GM21423 (cell line): ENCODE measurements at regions not wholly inside any gene's neighbourhood (a gene's known extent, or its start where the extent isn't known, plus 50 kb on each side); places are given as distances from the start of the nearest gene placed in this dataset.

Source experiments
- ATAC-seq: cut with Tn5 transposase; IDR thresholded peaks from one replicate; pipeline ENCODE4 v1.9.1; 2021; ENCODE audit warnings: mild to moderate bottlenecking, moderate library complexity; ENCODE audit not compliant: unreplicated experiment

DNA sequence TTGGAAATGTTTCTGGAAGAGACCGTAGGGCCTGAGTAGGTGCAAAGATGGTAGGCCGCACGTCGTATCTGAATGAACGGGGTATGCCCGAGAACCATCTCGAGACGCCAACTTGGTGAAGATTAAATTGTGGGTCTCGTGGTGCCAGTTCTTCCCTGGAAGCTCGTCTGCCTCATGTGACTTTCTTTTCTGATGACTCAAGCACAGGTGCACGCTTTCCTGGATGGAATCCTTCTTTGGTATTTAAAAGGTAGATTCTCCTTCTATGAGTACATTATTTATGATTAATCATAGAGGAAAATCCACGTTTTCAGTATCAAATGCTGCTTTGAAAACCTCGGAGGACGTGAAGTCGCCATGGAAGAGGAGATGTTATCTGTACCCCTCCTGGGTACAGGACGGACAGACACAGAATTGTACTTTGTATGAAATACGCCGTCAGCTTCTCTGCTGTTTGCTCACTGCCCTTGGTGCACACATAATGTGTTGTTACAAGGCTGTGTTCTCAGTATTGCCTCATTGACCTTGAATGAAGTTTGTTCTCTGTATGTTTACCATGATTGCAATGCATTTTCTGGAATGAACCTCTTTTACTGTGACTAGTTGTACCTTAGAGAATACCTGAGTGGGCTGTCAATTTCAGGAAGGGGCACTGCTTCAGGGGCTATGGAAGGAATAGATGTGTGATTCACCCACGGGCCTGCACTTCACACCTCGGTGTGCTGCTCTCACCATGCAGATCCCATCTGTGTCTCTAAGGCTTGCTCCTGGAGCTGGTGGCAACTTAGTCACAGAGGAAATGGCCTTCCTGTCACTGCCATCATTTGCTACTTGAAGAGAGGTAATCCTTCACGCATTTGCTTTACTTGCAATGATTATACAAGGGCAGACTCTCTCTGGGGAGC lies 137.3 kb upstream of the RTL1 start:
- no peak for ATAC-seq

DNA sequence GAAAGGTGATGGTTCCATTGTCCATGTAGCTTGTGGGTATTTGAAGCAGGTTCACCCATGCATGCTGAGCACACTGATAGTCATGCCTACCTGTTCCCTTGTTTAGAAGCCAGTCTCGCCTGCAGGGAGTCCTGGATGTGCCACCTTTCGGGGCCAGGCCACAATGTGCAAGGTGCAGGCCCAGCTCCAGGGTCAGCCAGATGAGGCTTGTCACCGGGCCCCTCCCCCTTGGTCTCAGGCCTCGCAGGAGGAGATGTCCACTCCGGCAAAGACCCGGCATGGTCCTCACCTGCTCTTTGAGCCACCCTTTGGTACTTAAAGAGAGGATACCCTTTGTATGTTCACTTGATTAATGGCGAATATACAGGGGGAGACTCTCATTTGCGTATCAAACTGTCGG lies 140.4 kb upstream of the RTL1 start:
- ATAC-seq = no peak

DNA sequence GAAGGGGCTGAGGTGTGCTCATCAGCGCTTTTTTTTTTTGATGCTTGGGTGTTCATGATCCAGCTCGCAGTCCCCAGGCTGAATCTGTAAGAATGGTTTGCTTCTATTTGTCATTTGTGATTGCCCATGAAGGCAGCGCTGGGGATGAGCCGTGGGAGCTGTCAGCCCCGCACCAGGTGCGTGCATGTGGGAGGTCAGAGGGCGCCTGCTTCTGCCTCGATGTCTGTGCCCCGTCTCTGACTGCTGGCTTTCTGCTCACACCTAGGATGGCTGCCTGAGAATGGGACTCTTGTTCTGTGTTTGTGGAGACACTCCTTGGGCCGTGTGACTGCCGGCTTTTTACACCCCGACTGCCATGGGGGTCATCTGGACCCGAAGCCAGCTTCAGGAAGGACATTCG lies 141.2 kb upstream of the RTL1 start:
- no peak for ATAC-seq

DNA sequence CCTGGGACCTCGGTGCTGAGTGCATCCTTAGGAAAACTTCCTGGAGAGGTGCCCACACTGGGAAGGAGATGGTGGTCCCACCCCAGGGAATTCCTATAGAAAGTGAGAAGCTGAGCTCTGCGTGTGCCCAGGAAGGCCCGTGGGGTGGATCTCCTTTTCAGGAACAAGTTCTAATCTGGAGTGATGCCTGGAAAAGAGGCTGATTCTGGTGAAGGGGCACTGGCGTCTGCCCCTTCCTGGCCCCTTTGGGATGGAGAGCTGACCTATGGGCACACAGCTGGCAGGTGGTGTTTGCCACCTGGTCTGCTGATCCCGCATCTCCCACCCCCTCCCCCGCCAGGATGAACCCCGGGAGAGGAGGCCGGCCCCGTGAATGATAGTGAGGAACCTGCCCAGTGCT lies 142.0 kb upstream of the RTL1 start:
- ATAC-seq = no peak

DNA sequence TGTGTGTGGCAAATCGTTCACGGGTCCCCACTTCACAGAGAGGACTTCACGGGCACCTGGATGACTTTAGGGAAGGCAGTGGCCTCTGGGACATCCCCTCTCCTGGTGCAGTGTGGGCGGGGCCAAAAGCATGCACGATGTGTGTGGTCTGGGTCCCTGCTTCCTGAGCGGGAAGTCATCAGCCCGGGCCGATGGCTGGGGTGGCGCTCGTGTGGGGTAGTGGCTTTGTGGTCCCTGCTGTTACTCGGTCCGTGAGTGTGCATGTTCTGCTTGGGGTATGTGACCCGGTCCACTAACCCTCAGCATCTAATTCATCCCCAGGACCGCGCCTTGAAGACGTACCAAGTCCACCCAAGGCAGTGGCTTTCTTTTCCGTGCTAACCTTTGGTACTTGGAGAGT lies 142.5 kb upstream of the RTL1 start:
- ATAC-seq = no peak

DNA sequence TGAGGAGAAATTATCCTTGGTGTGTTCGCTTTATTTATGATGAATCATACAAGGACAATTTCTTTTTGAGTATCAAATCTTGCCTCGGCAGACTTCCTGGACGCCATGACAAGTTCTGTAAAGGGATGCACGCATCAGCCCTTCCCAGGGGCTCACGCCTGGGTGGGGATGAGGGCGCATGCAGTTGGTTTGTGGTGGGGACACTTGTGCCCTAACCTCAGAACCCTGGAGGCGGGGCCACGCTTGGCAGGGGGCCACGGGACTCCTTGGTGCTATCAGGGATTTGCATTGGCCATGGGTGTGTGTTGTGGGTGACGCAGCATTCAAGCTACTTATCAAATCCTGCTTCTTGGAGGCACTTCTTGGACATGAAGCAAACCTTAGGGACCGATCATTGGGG lies 143.8 kb upstream of the RTL1 start:
- ATAC-seq = no peak

DNA sequence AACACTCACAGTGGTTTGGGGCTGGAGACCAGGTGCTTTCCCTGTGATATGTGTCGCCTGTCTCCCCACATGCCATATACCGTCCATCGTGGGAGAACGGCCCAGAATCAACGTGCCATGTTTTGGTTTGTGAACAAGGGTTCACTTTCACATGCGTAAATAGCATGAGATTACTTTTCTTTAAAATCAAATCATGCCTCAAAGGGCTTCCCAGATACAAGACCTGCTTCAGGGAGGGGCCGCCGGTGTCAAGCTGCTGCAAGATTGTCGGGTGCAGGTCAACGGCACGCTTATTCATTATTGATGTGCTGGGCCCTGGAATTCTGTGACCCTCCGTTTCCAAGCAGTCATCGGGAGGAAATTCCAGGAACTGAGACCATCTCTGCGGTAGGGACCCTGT lies 145.2 kb upstream of the RTL1 start:
- ATAC-seq = no peak

DNA sequence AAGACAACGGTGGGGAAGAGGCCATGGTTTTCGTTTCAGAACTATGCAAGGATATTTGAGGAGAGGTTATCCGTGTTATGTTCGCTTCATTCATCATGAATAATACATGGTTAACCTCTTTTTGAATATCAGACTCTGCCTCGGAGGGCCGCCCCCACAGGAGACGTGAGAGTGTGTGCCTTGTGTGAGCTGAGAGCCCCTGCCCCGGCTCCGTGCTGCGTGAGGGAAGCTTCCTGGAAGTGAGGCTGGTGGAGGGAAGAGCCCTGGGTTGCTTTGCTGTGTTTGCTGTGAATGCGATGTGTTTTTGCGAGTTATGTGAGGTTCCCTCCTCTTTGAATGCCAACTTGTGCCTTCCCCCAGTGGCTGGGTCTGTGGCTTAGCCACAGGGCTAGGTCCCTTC lies 146.0 kb upstream of the RTL1 start:
- no peak for ATAC-seq

DNA sequence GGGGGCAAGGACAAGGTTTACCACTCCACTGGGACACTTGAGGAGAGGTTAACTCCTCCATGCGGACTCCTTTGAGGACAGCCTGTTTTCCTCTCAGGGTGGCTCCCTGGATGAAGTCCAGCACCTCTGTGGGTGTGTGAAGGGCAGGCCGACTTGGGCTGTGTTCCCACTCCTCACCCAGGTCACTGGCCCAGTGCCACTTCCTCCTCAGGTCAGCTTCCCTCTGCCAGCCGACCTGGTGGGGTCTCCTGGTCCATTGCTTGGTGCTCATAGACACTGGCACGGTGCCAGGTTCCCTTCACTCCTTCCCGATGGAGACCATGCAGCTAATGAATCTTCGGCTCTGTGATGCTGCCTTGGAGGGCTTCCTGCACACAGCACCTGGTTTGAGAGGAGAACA lies 146.4 kb upstream of the RTL1 start:
- no peak for ATAC-seq

DNA sequence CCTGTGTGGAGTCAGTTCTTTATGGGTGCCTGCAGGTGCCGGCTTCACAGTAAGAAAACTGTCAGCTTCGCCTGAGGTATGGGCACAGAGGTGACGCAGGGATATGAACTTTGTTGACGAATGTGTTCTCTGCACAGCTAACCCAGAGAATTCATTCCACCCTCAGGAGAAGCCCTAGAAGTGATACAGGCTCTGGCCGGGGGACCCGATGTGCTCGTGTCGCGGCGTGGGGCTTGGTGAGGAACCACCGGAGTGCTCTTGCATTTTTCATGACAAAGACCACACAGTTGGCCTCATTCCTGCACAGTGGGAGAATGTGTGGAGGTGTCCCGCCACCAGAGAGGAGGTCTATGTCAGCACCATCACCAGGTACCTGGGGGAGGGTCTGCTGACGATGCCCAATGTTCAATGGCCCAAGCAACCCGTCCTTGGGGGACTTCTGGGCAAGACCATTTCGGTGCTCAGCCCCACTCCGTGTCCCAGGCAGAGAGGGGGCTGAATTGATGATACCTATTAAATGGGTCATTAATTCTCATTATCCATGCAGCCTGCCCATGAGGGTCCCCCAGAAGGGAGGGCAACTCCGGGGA lies 147.5 kb upstream of the RTL1 start:
- no peak for ATAC-seq

DNA sequence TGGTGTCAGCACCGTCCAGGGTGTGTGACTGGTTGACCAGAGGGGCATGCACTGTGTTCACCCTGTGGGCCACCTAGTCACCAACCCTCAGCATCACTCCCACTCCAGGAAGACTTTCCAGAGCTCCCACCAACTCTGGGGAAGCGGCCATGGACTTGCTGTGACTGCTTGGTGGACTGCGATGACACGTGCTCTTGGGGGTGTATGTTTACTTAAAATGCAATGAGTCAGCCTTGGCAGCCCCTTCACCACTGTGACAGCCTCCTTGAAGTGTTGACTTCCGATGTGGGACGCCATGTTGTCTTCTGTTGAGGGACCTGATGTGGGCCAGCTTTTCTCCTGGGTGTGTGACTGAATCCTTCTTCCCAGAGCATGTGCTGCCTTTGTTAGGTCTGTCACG lies 151.1 kb upstream of the RTL1 start:
- ATAC-seq = no peak

DNA sequence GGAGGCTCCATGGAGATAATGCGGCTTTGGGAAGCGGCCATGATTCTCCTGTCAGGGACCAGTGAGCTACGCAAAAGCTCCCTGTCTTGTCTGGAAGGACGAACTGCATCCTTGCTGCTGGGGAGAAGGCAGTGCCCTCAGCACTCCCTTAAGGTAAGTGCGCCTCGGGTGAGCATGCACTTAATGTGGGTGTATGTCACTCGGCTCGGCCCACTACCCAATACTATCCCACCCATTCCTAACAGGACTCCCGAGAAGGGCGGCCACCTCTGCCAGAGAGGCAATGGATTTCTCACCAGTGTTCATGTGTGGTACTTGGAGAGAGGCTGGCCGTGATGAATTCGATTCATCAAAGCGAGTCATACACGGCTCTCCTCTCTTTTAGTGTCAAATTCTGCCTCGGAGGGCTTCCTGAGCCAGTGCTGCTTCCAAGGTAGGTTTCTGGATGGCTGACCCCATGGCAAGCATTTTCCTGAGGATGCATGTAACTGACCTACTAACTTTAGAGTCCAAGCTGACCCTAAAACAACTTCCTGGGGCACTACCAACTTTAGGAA lies 151.7 kb upstream of the RTL1 start:
- no peak for ATAC-seq

DNA sequence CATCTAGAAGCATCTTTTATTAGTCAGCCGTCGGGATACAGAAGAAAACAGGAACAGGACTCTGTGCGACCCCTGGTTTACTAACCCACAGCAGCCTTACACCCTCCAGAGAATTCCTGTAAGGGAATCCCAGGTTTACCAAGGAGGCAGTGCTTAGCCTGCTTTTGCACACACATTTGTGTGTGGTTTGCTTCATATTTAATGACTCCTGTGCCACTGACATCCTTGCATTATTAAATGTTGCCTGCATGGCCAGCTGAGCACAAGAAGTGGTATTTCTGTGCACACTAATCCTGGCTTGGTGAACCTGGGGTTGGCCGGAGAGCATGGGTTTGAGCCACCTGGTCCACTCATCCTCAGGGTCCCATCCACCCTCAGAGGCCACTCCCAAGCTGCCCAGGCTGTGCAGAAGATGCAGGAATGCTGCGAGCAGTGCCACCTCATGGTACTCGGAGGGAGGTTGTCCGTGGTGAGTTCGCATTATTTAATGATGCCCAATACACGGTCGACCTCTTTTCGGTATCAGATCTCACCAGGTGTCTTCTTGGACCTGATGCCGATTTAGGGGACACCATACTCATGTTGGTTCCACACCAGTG lies 152.4 kb upstream of the RTL1 start:
- no peak for ATAC-seq

DNA sequence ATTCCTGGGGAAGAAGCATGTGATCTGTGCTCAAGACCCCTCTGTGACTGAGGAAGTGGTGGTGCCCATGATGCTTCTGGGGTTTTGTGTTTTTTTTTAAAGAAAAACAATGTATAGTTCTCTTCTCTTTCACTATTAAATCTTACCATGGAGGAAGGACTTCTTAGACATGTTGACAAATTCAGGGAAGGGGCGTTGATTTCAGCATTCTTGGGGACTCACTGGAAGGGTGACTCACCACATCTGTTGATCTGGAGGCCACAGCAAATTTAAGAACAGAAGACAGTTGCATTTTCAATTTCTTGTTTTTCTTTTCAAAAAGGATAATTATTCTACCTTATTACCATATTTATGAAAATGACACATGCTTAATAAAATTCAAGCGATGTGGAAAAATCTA lies 152.9 kb upstream of the RTL1 start:
- ATAC-seq = no peak

DNA sequence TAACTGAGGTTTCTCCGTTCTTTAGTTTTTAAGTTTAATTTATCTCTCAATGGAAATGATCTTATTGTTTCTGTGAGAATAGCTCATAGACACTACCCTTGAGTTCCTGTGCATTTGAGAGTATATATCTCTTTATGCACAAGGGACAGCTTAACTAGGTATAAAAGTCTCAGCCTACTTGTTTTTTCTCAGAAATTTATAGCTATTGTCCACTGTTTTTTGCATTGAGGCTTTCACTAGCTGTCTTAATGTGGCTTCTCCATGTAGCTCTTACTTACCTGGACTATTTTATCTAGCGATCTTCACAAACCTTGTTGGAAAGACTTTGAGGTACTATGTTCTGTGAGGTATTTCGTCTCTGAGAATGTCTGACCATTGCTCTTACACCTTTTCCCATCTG lies 153.9 kb upstream of the RTL1 start:
- ATAC-seq = no peak

DNA sequence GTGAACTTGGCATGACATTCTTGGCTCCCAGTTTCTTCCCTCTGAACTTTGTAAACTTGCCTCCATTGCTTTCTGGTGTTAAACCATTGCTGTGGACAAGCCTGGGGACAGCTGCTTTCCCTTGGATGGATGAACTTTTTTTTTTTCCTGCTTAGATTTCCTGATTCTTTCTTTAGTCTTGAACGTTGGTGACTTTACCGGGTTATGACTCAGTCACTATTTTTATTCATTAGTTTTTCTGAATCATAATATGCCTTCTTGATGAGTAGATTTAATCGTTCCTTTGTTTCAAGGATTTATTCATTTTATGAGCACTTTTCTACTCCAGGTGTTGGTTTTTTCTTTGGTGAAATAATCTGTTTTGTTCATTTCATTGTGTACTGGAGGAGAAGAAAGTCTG lies 155.0 kb upstream of the RTL1 start:
- ATAC-seq = no peak

DNA sequence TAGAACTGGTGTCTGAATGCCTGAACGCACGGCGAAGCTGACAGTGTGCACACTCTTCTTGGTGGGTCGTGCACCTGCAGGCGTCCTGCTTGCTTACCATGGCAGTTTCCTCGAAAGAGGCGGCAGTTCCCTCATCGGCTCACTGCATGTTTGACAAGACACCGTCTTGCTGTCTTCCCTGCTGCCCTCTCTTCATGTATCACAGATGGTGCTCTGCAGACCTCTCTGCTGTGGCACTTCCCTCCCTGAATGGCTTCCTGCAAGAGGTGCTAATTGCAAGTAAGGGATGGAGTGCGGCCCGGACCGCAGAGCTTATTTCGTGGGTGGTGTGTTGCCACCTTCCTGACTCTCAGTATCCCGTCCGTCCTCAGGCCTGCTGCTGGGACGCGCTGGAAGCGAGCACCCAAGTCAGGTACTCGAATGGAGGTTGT lies 156.7 kb upstream of the RTL1 start:
- no peak for ATAC-seq

DNA sequence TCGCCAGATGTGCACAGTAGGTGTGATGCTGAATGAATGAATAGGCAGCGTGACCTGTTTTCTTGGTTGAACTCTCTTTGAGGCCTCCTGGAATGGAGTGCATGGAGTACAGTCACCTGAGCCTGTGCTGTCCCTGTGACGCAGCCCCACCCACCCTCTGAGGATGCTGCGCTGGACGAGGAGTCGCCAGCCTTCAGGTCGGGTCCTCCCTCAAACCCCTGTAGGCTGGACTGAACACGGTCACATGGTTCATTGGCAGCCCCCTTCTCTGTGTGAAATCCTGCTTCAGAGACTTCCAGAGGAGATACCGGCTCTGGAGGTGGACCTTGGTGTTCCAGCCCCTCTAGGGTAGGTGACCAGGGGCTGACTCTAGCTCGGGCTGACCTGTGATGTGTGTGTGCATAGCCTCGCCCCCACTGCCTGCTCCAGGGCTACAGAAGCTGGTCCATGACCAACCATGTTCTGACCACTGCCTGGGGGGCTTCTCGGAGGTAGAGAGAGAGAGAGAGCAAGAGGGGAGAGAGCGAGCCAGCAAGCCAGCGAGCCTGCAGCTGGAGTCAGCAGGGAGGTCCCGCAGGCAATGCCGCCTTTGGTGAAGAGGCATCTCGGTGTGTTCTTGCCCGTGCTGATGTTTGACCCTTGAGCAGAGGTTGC lies 158.0 kb upstream of the RTL1 start:
- no peak for ATAC-seq

DNA sequence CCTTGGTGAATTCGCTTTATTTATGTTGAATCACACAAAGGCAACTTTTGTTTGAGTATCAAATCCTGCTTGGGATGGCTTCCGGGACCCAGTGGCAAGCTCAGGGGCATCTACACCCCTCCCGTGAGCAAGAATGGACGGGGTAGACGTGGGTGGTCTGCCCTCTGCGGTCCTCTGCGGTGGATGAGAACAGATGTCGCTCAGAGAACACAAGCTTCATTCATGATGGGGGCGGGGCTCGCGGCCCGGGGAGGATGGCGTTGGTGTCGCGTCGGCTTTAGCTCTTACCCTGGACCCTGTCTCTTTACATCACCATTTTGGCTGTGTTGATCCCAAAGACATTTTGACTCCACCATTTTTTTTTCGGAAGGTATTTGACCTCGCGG lies 158.5 kb upstream of the RTL1 start:
- ATAC-seq = no peak

DNA sequence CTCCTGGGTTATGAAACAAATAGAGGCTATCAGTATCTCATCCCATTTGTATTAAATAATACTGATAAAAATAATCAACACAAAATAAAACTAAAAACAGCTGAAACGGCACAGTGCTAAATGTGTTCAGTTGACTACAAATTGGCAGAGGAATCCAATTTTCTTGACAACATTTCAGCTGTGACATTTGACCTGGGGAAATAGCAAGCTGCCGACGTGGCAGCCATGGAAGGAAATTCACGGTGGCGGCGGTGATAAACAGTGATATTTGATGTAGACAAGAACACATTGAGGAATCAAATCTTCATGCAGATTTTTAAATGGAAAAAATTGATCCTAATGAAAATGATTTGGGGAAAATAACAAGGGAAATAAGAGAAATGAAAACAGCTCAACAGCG lies 159.1 kb upstream of the RTL1 start:
- no peak for ATAC-seq

DNA sequence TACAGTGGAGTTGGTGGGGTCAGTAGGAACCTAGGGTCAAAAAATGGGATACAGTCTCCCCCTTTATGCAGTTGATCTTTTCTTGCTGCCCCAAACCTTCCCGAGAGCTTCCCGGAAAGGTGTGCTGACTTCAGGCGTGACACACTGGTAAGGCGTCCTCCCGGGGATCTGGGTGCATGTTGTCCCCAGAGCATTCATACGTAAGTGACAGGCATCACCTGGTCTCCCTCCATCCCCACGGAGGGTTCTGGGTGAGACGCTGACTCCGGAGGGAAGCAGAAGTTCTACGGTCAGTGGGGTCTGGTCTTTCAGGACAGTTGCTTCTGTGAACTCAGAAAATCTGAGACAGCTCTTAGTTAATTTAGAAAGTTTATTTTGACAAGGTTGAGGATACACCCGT lies 159.6 kb upstream of the RTL1 start:
- ATAC-seq = no peak
